Duodenal mucosa (tissue), 2 donors: ENCODE measurements at regions not wholly inside any gene's neighbourhood (a gene's known extent, or its start where the extent isn't known, plus 50 kb on each side); places are given as distances from the start of the nearest gene placed in this dataset.

Experiments
- H3K27ac ChIP-seq: one replicate; pipeline ENCODE4 v1.7.0; 2013; ENCODE audit warnings: low read depth, low read length
- H3K27me3 ChIP-seq, 2 donors: one replicate each; pipeline ENCODE4 v1.7.0; 2013; ENCODE audit warnings: low read length in 2 of 2, control low read depth in 1 of 2; ENCODE audit not compliant: insufficient read depth in 2 of 2, control insufficient read depth in 1 of 2
- H3K36me3 ChIP-seq, 2 donors: one replicate each; pipeline ENCODE4 v1.7.0; 2013; ENCODE audit warnings: low read length in 2 of 2, control low read depth in 1 of 2; ENCODE audit not compliant: insufficient read depth in 2 of 2, control insufficient read depth in 1 of 2
- H3K4me1 ChIP-seq, 2 donors: one replicate each; pipeline ENCODE4 v1.7.0; 2013; ENCODE audit warnings: low read length in 2 of 2, control low read depth in 1 of 2; ENCODE audit not compliant: insufficient read depth in 2 of 2, control insufficient read depth in 1 of 2
- H3K4me3 ChIP-seq, 2 donors: one replicate each; pipeline ENCODE4 v1.7.0; 2013; ENCODE audit warnings: low read length in 2 of 2, low read depth in 1 of 2
- H3K9ac ChIP-seq, 2 donors: one replicate each; pipeline ENCODE4 v1.7.0; 2013; ENCODE audit warnings: low read length in 2 of 2, low read depth in 1 of 2
- H3K9me3 ChIP-seq, 2 donors: one replicate each; pipeline ENCODE4 v1.7.0; 2013; ENCODE audit warnings: low read length in 2 of 2, control low read depth in 1 of 2; ENCODE audit not compliant: control insufficient read depth in 1 of 2

DNA sequence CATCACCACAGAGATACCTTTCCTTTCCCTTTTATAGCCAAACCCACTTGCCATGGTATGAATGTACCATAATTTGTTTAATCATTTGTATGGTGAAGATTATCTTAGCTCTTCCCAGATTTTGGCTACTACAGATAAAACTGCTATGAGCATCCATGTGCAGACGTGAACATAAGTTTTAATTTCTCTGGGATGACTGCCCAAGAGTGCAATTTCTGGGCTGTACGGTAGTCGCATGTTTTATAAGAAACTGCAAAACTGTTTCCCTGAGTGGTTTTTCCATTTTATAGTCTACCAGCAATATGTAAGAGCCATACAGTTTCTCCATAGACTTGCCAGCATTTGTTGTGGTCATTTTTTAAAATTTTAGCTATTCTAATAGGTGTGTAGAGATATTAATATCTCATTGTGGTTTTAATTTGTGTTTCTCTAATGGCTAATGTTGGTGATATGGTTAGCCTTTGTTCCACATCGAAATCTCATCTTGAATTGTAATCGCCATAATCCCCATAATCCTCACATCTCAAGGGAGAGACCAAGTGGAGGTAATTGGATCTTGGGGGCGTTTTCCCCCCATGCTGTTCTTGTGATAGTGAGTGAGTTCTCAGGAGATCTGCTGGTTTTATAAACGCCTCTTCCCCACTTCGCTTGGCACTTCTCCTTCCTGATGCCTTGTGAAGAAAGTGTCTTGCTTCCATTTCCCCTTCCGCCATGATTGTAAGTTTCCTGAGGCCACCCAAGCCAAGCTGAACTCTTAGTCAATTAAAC, 628.5 kb upstream of the KLHL29 start:
- Histone ChIP-seq H3K4me3 (no peak overlapping the region), H3K36me3 (no peaks in the 10 kb centered on the region), H3K9me3 (no peaks in the 10 kb centered on the region), H3K27me3 (no peaks in the 10 kb centered on the region), H3K4me1 (no peaks in the 10 kb centered on the region), H3K27ac (no peak overlapping the region), H3K9ac (no peak overlapping the region)

DNA sequence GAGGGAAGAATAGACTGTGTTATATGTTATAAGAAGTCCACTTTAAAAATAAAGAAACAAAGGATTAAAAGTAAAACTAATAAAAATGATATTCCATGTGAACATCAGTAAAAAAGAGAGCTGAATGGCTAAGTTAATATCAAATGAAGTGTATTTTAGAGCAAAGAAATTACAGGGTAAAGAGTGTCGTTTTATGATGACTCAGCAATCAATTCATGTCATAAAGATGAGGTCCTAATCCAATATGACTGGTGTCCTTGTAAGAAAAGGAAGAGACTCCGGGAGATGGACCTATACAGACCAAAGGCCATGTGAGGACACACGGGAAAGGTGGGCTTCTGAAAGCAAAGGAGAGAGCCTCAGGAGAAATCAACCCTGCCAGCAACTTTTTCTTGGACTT, 615.5 kb upstream of the KLHL29 start:
- Histone ChIP-seq H3K27ac (no peak overlapping the region), H3K36me3 (no peaks in the 10 kb centered on the region), H3K4me1 (no peaks in the 10 kb centered on the region), H3K9me3 (no peaks in the 10 kb centered on the region), H3K4me3 (no peak overlapping the region), H3K9ac (no peak overlapping the region), H3K27me3 (no peaks in the 10 kb centered on the region)

GRCh38 chr2:22784566-22784965, 600.4 kb upstream of the KLHL29 start:
- Histone ChIP-seq H3K4me1 (no peaks in the 10 kb centered on the region), H3K4me3 (no peak overlapping the region), H3K36me3 (no peaks in the 10 kb centered on the region), H3K9ac (no peak overlapping the region), H3K9me3 (no peaks in the 10 kb centered on the region), H3K27me3 (no peaks in the 10 kb centered on the region), H3K27ac (no peak overlapping the region)

GRCh38 chr2:22786817-22787216, 598.2 kb upstream of the KLHL29 start:
- no peak overlapping the region for H3K9ac ChIP-seq
- H3K36me3 ChIP-seq, result no peaks in the 10 kb centered on the region
- no peaks in the 10 kb centered on the region for H3K4me1 ChIP-seq
- no peak overlapping the region for H3K4me3 ChIP-seq
- H3K27ac ChIP-seq, result no peak overlapping the region
- H3K9me3 ChIP-seq, result no peaks in the 10 kb centered on the region
- H3K27me3 ChIP-seq, result no peaks in the 10 kb centered on the region

DNA sequence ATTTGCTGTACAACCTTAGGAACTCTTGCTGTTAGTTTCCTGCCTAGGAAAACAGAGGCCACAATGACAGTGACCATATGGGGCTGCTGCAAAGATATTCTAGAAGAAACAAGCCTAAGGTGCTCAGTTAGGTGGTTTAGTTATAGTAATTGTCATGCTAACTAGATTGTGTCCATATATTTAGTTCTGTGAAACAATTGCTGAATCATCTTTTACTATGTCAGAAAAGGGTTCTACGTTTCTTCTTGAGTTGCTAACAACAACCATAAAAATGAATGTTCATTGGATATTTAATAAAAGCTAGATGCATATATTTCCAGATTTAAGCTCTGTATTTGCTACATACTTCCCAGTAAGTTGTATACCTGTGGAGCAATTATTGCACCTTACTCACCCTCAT, 597.2 kb upstream of the KLHL29 start:
- Histone ChIP-seq H3K4me1 (no peaks in the 10 kb centered on the region), H3K4me3 (no peak overlapping the region), H3K27ac (no peak overlapping the region), H3K9ac (no peak overlapping the region), H3K27me3 (no peaks in the 10 kb centered on the region), H3K9me3 (no peaks in the 10 kb centered on the region), H3K36me3 (no peaks in the 10 kb centered on the region)

- H3K36me3 ChIP-seq, result no peaks in the 10 kb centered on the region
- H3K9ac ChIP-seq, result no peak overlapping the region
- no peak overlapping the region for H3K27ac ChIP-seq
- H3K4me3 ChIP-seq, result no peak overlapping the region
- no peaks in the 10 kb centered on the region for H3K9me3 ChIP-seq
- no peaks in the 10 kb centered on the region for H3K4me1 ChIP-seq
- no peaks in the 10 kb centered on the region for H3K27me3 ChIP-seq
These were observed 596.1 kb upstream of the KLHL29 start for GRCh38 chr2:22788749-22789327.

DNA sequence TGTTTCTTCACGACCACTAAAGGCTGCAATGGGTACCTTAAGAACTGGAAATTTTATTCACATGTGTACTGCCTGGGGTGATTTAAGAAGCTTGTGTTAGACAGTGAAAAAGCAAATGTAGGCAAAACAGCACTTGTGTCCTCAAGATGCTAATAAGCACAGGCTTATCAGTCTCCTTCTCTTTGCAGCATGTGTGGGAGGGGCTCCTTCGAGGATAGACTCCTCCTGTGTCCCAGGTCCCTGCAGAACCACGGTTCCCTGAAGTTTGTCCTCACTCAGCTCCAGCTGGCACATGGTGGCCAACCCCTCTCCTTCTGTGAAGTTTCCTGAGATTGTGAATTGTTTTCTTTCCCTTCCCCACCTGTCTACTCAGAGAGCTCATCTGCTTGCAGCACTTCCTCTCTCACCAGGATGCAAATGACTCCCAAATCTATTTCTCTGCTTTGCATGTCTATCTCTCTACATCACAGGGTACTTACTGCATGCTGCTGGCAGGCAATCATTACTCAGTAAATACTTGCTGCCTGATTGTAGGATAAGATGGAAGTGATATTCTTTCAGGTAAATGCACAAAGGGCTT, 589.6 kb upstream of the KLHL29 start:
- Histone ChIP-seq H3K4me1 (no peaks in the 10 kb centered on the region), H3K9ac (no peak overlapping the region), H3K4me3 (no peak overlapping the region), H3K27ac (no peak overlapping the region), H3K9me3 (no peaks in the 10 kb centered on the region), H3K27me3 (no peaks in the 10 kb centered on the region), H3K36me3 (no peaks in the 10 kb centered on the region)

DNA sequence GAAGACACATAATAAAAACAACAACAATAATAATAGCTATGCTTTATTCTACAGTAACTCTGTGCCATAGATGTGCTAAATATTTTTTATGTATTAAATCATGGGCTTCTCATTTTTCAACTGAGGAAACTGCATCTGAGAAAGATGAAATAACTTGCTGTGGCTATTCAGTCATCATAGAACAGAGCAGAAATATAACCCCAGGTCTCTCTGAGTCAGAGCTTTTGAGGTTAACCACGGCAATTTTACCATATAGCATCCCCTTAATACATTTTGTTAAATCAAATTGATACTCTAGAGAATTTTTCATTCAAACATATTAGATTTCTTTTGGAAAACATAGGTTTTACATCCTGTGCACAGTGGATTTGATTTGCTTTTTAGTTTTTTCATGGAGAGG, 586.6 kb upstream of the KLHL29 start:
- Histone ChIP-seq H3K27ac (no peak overlapping the region), H3K4me3 (no peak overlapping the region), H3K4me1 (no peaks in the 10 kb centered on the region)

GRCh38 chr2:22800412-22800811, 584.6 kb upstream of the KLHL29 start:
- H3K27ac ChIP-seq, result no peak overlapping the region
- no peak overlapping the region for H3K9ac ChIP-seq
- no peaks in the 10 kb centered on the region for H3K27me3 ChIP-seq
- H3K4me3 ChIP-seq, result no peak overlapping the region
- no peaks in the 10 kb centered on the region for H3K9me3 ChIP-seq
- H3K36me3 ChIP-seq, result no peaks in the 10 kb centered on the region
- H3K4me1 ChIP-seq, result no peaks in the 10 kb centered on the region

More for the DNA sequence above, 586.6 kb upstream of the KLHL29 start:
- Histone ChIP-seq H3K27me3 (no peaks in the 10 kb centered on the region), H3K9me3 (no peaks in the 10 kb centered on the region), H3K36me3 (no peaks in the 10 kb centered on the region), H3K9ac (no peak overlapping the region)

GRCh38 chr2:22801071-22801470, 583.9 kb upstream of the KLHL29 start:
- no peak overlapping the region for H3K9ac ChIP-seq
- H3K9me3 ChIP-seq, result no peaks in the 10 kb centered on the region
- no peaks in the 10 kb centered on the region for H3K36me3 ChIP-seq
- H3K4me3 ChIP-seq, result no peak overlapping the region
- H3K27ac ChIP-seq, result no peak overlapping the region
- no peaks in the 10 kb centered on the region for H3K27me3 ChIP-seq
- H3K4me1 ChIP-seq, result no peaks in the 10 kb centered on the region
